Endothelial cell of umbilical vein (primary cell): ENCODE measurements at regions not wholly inside any gene's neighbourhood (a gene's known extent, or its start where the extent isn't known, plus 50 kb on each side); places are given as distances from the start of the nearest gene placed in this dataset.
A peak's percentile ranks its signal among the peaks of the same experiment; 100 is the strongest.

Source experiments
- BruUV-seq: library from RNA; stranded (reverse); fragments of 400-500 nt; replicated peaks from 2 replicates; lab custom pipeline; 2021; lab: Mats Ljungman, UMichigan
- CTCF ChIA-PET: fragments of 300-600, 350-600 bp; sonication (Branson Sonifier 250); formaldehyde crosslinking; loops from one replicate; lab custom pipeline; 2021; ENCODE audit warnings: antibody characterized with exemption, inconsistent platforms; lab: Charles Lee
- POLR2A ChIA-PET: fragments of 300-600, 350-600 bp; sonication (Branson Sonifier 250); formaldehyde crosslinking; loops from one replicate; lab custom pipeline; 2021; ENCODE audit warnings: antibody characterized with exemption, inconsistent platforms; lab: Charles Lee
- DNase-seq: peaks from one replicate; pipeline ENCODE4 v3.0.0-alpha.2; 2011; ENCODE audit warnings: low read depth, low spot score
- FAIRE-seq: peaks from 2 replicates; lab custom pipeline; 2011; peaks lifted over from hg19 to GRCh38; lab: Jason Lieb, UNC
- H2AFZ ChIP-seq: 2 replicates; pipeline ENCODE4 v1.6.0; 2012; ENCODE audit warnings: low read depth, low read length, control low read depth, inconsistent platforms
- H3K27ac ChIP-seq: 2 replicates; pipeline ENCODE4 v1.5.1; 2011; ENCODE audit warnings: low read depth, mild to moderate bottlenecking, control low read depth, low read length, moderate library complexity; ENCODE audit not compliant: insufficient read depth
- H3K27me3 ChIP-seq, 2 experiments: 2 replicates each; pipeline versions ENCODE4 v1.6.0 to v1.6.1; 2011; ENCODE audit warnings: low read length in 2 of 2, mixed read lengths in 1 of 2; ENCODE audit not compliant: control insufficient read depth in 2 of 2, insufficient read depth in 2 of 2
- H3K36me3 ChIP-seq, 2 experiments: 2 replicates in 1 of 2; 3 replicates in 1 of 2; pipeline ENCODE4 v1.5.1; 2011; ENCODE audit warnings: low read length in 2 of 2, mild to moderate bottlenecking in 1 of 2, moderate library complexity in 1 of 2; ENCODE audit not compliant: control insufficient read depth in 2 of 2, insufficient read depth in 2 of 2; ENCODE audit errors: extremely low read depth in 1 of 2
- H3K4me1 ChIP-seq: 3 replicates; pipeline ENCODE4 v1.5.1; 2011; ENCODE audit warnings: mild to moderate bottlenecking, low read length; ENCODE audit not compliant: control insufficient read depth, insufficient read depth; ENCODE audit errors: extremely low read depth
- H3K4me2 ChIP-seq: 2 replicates; pipeline ENCODE4 v1.6.1; 2011; ENCODE audit warnings: low read length, control low read depth, mixed read lengths; ENCODE audit not compliant: insufficient read depth
- H3K4me3 ChIP-seq, 3 experiments: fragments of 200-600 bp in 1 of 3; sonication (generic), shearing (Covaris generic) in 1 of 3; replicated peaks in 1 of 3; 2 replicates each; pipeline ENCODE4 v1.5.1; 2011 to 2016; ENCODE audit warnings: control low read depth in 3 of 3, low read length in 3 of 3, mild to moderate bottlenecking in 2 of 3, inconsistent platforms in 1 of 3, low read depth in 1 of 3, moderate library complexity in 1 of 3; ENCODE audit not compliant: insufficient read depth in 1 of 3
- H3K79me2 ChIP-seq: 2 replicates; pipeline ENCODE4 v1.6.0; 2012; ENCODE audit warnings: low read length, inconsistent platforms; ENCODE audit not compliant: control insufficient read depth, insufficient read depth
- H3K9ac ChIP-seq: replicated peaks from 2 replicates; pipeline ENCODE3; 2011; ENCODE audit warnings: low read length, control low read depth; ENCODE audit not compliant: insufficient read depth; ENCODE audit errors: extremely low read depth
- H3K9me1 ChIP-seq: replicated peaks from 3 replicates; pipeline ENCODE4 v1.6.0; 2011; ENCODE audit warnings: mild to moderate bottlenecking, low read length; ENCODE audit not compliant: control insufficient read depth, insufficient read depth; ENCODE audit errors: extremely low read depth
- H3K9me3 ChIP-seq: replicated peaks from 2 replicates; pipeline ENCODE4 v1.5.1; 2012; ENCODE audit warnings: low read length, inconsistent platforms; ENCODE audit not compliant: control insufficient read depth, insufficient read depth
- H4K20me1 ChIP-seq: replicated peaks from 2 replicates; pipeline ENCODE3; 2011; ENCODE audit warnings: mild to moderate bottlenecking, low read length; ENCODE audit not compliant: control insufficient read depth, insufficient read depth; ENCODE audit errors: extremely low read depth
- CTCF ChIP-seq, 2 donors: IDR thresholded peaks; 1 replicate in 1 of 2; 2 replicates in 1 of 2; pipeline ENCODE4 v1.5.1; 2011; ENCODE audit warnings: low read length in 2 of 2, mild to moderate bottlenecking in 2 of 2, moderate library complexity in 2 of 2, control low read depth in 1 of 2, inconsistent platforms in 1 of 2, low read depth in 1 of 2; ENCODE audit not compliant: insufficient read depth in 1 of 2; ENCODE audit errors: extremely low read depth in 1 of 2
- EZH2 ChIP-seq: IDR thresholded peaks from 2 replicates; pipeline ENCODE4 v1.6.1; 2012; ENCODE audit warnings: borderline replicate concordance, low read depth, mild to moderate bottlenecking, moderate library complexity, low read length, inconsistent platforms; ENCODE audit not compliant: severe bottlenecking
- FOS ChIP-seq: IDR thresholded peaks from 2 replicates; pipeline ENCODE4 v1.6.1; 2011; ENCODE audit warnings: mild to moderate bottlenecking, low read length, moderate library complexity, borderline replicate concordance; ENCODE audit not compliant: insufficient read depth
- GATA2 ChIP-seq: IDR thresholded peaks from 2 replicates; pipeline ENCODE4 v1.7.0; 2011; ENCODE audit warnings: low read depth, mild to moderate bottlenecking, moderate library complexity, mixed read lengths, low read length; ENCODE audit not compliant: insufficient read length, insufficient read depth
- JUN ChIP-seq: IDR thresholded peaks from 2 replicates; pipeline ENCODE4 v1.6.1; 2011; ENCODE audit warnings: borderline replicate concordance, low read depth; ENCODE audit not compliant: insufficient read length, insufficient read depth
- MYC ChIP-seq: IDR thresholded peaks from one replicate; pipeline ENCODE4 v1.6.1; 2011; ENCODE audit warnings: mild to moderate bottlenecking, low read depth, low read length
- POLR2A ChIP-seq: IDR thresholded peaks from 2 replicates; pipeline ENCODE4 v1.6.1; 2012; ENCODE audit warnings: low read depth, mild to moderate bottlenecking, control low read depth, low read length
- POLR2AphosphoS5 ChIP-seq: IDR thresholded peaks from 2 replicates; pipeline ENCODE4 v1.6.1; 2012; ENCODE audit warnings: low read depth, mild to moderate bottlenecking, control low read depth, low read length, moderate library complexity; ENCODE audit not compliant: insufficient read depth
- dilution Hi-C: fragments of 300-500 bp; cut with MboI; formaldehyde crosslinking; loops from one replicate; pipeline ENCODE4 v1.15.0; 2019; ENCODE audit warnings: low sequenced_read_pairs; ENCODE audit not compliant: extremely low pct_ligation_motif_present
- intact Hi-C: fragments of 100-400 bp; cut with micrococcal nuclease; formaldehyde crosslinking; loops from one replicate; pipeline ENCODE4 v1.10.0; 2022
- TF ChIP-seq, protein P1 (sequence below): IDR thresholded peaks from 2 replicates; pipeline ENCODE4 v1.6.1; 2011; ENCODE audit not compliant: insufficient read depth, insufficient read length

DNA sequence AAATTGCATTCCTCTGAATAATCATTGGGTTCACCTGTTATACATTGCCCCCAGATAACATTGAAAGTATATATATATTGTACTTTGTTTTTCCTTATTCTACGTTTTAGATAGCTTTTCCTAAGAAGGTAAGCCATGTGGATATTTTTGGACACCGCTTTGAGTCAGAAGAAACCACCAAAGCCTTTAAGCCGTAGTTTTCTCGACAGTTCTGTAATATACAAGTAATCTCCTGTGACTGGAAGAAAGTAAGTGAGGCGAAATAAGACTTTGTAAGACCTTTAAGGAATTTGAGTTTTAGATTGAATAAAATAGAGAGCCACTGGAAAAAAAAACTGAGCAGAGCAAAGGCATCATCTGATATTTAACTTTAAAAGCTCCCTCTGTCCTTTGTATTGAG, 1092.0 kb downstream of the DIPK2A start:
- dilution Hi-C loops: no loop called here
- no peak for FAIRE-seq

GRCh38 chr3:145070795-145071194, 1090.2 kb downstream of the PLOD2 start:
- no peaks in the 10 kb centered on the region for H3K9me3 ChIP-seq
- no peaks in the 10 kb centered on the region for H3K4me1 ChIP-seq
- intact Hi-C loops (no loop called here), dilution Hi-C loops (no loop called here)
- H3K9me1 ChIP-seq: no peaks in the 10 kb centered on the region
- H3K9ac ChIP-seq: no peak overlapping the region
- H3K79me2 ChIP-seq: no peaks in the 10 kb centered on the region
- TF ChIP-seq POLR2AphosphoS5 (no peak), POLR2A (no peak), MYC (no peak), GATA2 (no peak), CTCF (IDR thresholded peaks at IDR 0.05; ENCODE audit: extremely low read depth in 1 of 2, insufficient read depth in 1 of 2, low read depth in 1 of 2, low read length in 2 of 2) (no peak), FOS (no peak), JUN (no peak), EZH2 (no peak)
- TF ChIP-seq, protein P1, sequence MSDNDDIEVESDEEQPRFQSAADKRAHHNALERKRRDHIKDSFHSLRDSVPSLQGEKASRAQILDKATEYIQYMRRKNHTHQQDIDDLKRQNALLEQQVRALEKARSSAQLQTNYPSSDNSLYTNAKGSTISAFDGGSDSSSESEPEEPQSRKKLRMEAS: no peak
- no peak overlapping the region for H3K4me2 ChIP-seq
- CTCF ChIA-PET: no interaction called here
- H3K27ac ChIP-seq: no peak overlapping the region
- no peaks in the 10 kb centered on the region for H4K20me1 ChIP-seq
- no peaks in the 10 kb centered on the region for H3K27me3 ChIP-seq
- FAIRE-seq (peak; percentile 69), DNase-seq (no peak)
- no peaks in the 10 kb centered on the region for H3K36me3 ChIP-seq
- POLR2A ChIA-PET: no interaction called here
- BruUV-seq: no TSS peak
- H3K4me3 ChIP-seq: no peak overlapping the region
- H2AFZ ChIP-seq: no peak overlapping the region

More for the DNA sequence above, 1092.0 kb downstream of the DIPK2A start:
- no peaks in the 10 kb centered on the region for H4K20me1 ChIP-seq
- TF ChIP-seq POLR2AphosphoS5 (no peak), POLR2A (no peak), MYC (no peak), EZH2 (no peak)
- TF ChIP-seq, protein P1: no peak
- H3K9me3 ChIP-seq: no peaks in the 10 kb centered on the region
- no peak overlapping the region for H3K4me2 ChIP-seq
- no peaks in the 10 kb centered on the region for H3K79me2 ChIP-seq
- intact Hi-C loops: no loop called here
- H3K4me3 ChIP-seq: no peak overlapping the region
- H3K9me1 ChIP-seq: no peaks in the 10 kb centered on the region
- no peaks in the 10 kb centered on the region for H3K36me3 ChIP-seq
- no peaks in the 10 kb centered on the region for H3K4me1 ChIP-seq
- no peak overlapping the region for H2AFZ ChIP-seq
- no peaks in the 10 kb centered on the region for H3K27me3 ChIP-seq
- CTCF ChIA-PET: no interaction called here
- H3K27ac ChIP-seq: no peak overlapping the region
- BruUV-seq: no TSS peak
- H3K9ac ChIP-seq: no peak overlapping the region
- POLR2A ChIA-PET: no interaction called here
- DNase-seq: no peak
